Activated CD4-positive, alpha-beta memory T cell treated with anti-CD3 and anti-CD28 coated beads, Interleukin-2, amount 10 ng/mL, durations not matched to agents 7 days and 5 days (primary cell): ENCODE measurements at regions not wholly inside any gene's neighbourhood (a gene's known extent, or its start where the extent isn't known, plus 50 kb on each side); places are given as distances from the start of the nearest gene placed in this dataset.

Experiments used
- CTCF ChIA-PET: fragments of 350-600 bp; sonication (Branson Sonifier 250); formaldehyde crosslinking; loops from one replicate; lab custom pipeline; 2021; ENCODE audit warnings: antibody characterized with exemption, inconsistent platforms; lab: Charles Lee
- POLR2A ChIA-PET: fragments of 350-600 bp; sonication (Branson Sonifier 250); formaldehyde crosslinking; loops from one replicate; lab custom pipeline; 2021; ENCODE audit warnings: antibody characterized with exemption; lab: Charles Lee
- DNase-seq: peaks from one replicate; pipeline ENCODE4 v3.0.0-alpha.2; 2020
- H3K27ac Mint-ChIP-seq: one replicate; pipeline ENCODE4 v1.8.0; 2021; ENCODE audit warnings: mild to moderate bottlenecking, mixed read lengths
- H3K27me3 Mint-ChIP-seq: one replicate; pipeline ENCODE4 v1.8.0; 2021; ENCODE audit warnings: mixed read lengths
- H3K36me3 Mint-ChIP-seq: one replicate; pipeline ENCODE4 v1.8.0; 2021; ENCODE audit warnings: low read depth, mixed read lengths
- H3K4me1 Mint-ChIP-seq: one replicate; pipeline ENCODE4 v1.8.0; 2021; ENCODE audit warnings: mixed read lengths
- H3K4me3 Mint-ChIP-seq: one replicate; pipeline ENCODE4 v1.8.0; 2021; ENCODE audit warnings: mild to moderate bottlenecking, mixed read lengths
- H3K9me3 Mint-ChIP-seq: one replicate; pipeline ENCODE4 v1.8.0; 2021; ENCODE audit warnings: mixed read lengths

GRCh38 chr22:48976556-48977535, 850.8 kb downstream of the BRD1 start:
- H3K27me3 Mint-ChIP-seq: no peaks in the 10 kb centered on the region
- CTCF ChIA-PET: no interaction called here
- H3K27ac Mint-ChIP-seq: no peak overlapping the region
- no peak overlapping the region for H3K4me3 Mint-ChIP-seq
- H3K4me1 Mint-ChIP-seq: no peaks in the 10 kb centered on the region
- POLR2A ChIA-PET: no interaction called here
- DNase-seq: no peak
- H3K9me3 Mint-ChIP-seq: no peaks in the 10 kb centered on the region
- H3K36me3 Mint-ChIP-seq: no peaks in the 10 kb centered on the region

GRCh38 chr22:48975886-48976285, 851.8 kb downstream of the BRD1 start:
- Mint-ChIP-seq H3K36me3 (no peaks in the 10 kb centered on the region), H3K4me1 (no peaks in the 10 kb centered on the region), H3K4me3 (no peak overlapping the region), H3K27ac (no peak overlapping the region), H3K9me3 (no peaks in the 10 kb centered on the region), H3K27me3 (peaks cover 3% of the 10 kb centered on the region)
- ChIA-PET POLR2A (no interaction called here), CTCF (no interaction called here)
- DNase-seq: no peak

- Mint-ChIP-seq H3K27me3 (peaks cover 3% of the 10 kb centered on the region), H3K9me3 (no peaks in the 10 kb centered on the region), H3K4me1 (no peaks in the 10 kb centered on the region), H3K4me3 (no peak overlapping the region), H3K36me3 (no peaks in the 10 kb centered on the region), H3K27ac (no peak overlapping the region)
- ChIA-PET CTCF (no interaction called here), POLR2A (no interaction called here)
- DNase-seq: peak; percentile 14
Measured at GRCh38 chr22:48975316-48975741, 852.3 kb downstream of the BRD1 start.

GRCh38 chr22:48974443-48975315, 853.0 kb downstream of the BRD1 start:
- H3K4me3 Mint-ChIP-seq: no peak overlapping the region
- ChIA-PET CTCF (no interaction called here), POLR2A (no interaction called here)
- no peaks in the 10 kb centered on the region for H3K36me3 Mint-ChIP-seq
- H3K27me3 Mint-ChIP-seq: peaks cover 3% of the 10 kb centered on the region
- no peaks in the 10 kb centered on the region for H3K9me3 Mint-ChIP-seq
- no peak for DNase-seq
- H3K4me1 Mint-ChIP-seq: no peaks in the 10 kb centered on the region
- H3K27ac Mint-ChIP-seq: no peak overlapping the region

- Mint-ChIP-seq H3K27ac (no peak overlapping the region), H3K4me1 (no peaks in the 10 kb centered on the region), H3K36me3 (no peaks in the 10 kb centered on the region), H3K9me3 (no peaks in the 10 kb centered on the region), H3K27me3 (peaks cover 3% of the 10 kb centered on the region), H3K4me3 (no peak overlapping the region)
- ChIA-PET POLR2A (no interaction called here), CTCF (no interaction called here)
- DNase-seq: peak; percentile 8
Measured at GRCh38 chr22:48973694-48974041, 854.0 kb downstream of the BRD1 start.

GRCh38 chr22:48972979-48973693, 854.5 kb downstream of the BRD1 start:
- Mint-ChIP-seq H3K4me1 (no peaks in the 10 kb centered on the region), H3K27ac (no peak overlapping the region), H3K9me3 (no peaks in the 10 kb centered on the region), H3K36me3 (no peaks in the 10 kb centered on the region), H3K4me3 (no peak overlapping the region), H3K27me3 (peaks cover 3% of the 10 kb centered on the region)
- POLR2A ChIA-PET: no interaction called here
- CTCF ChIA-PET: no interaction called here
- peak; percentile 14 for DNase-seq

GRCh38 chr22:48968201-48968959, 859.3 kb downstream of the BRD1 start:
- ChIA-PET POLR2A (no interaction called here), CTCF (no interaction called here)
- H3K36me3 Mint-ChIP-seq: no peaks in the 10 kb centered on the region
- DNase-seq: peak; percentile 15
- peaks cover 7% of the 10 kb centered on the region for H3K27me3 Mint-ChIP-seq
- no peaks in the 10 kb centered on the region for H3K4me1 Mint-ChIP-seq
- no peaks in the 10 kb centered on the region for H3K9me3 Mint-ChIP-seq
- H3K4me3 Mint-ChIP-seq: no peak overlapping the region
- no peak overlapping the region for H3K27ac Mint-ChIP-seq

- Mint-ChIP-seq H3K27me3 (peaks cover 6% of the 10 kb centered on the region), H3K27ac (no peak overlapping the region), H3K4me3 (no peak overlapping the region), H3K36me3 (no peaks in the 10 kb centered on the region), H3K9me3 (peaks cover under 1% of the 10 kb centered on the region), H3K4me1 (no peaks in the 10 kb centered on the region)
- ChIA-PET CTCF (no interaction called here), POLR2A (no interaction called here)
- no peak for DNase-seq
Measured at GRCh38 chr22:48963405-48963804, 864.3 kb downstream of the BRD1 start.

- DNase-seq: no peak
- Mint-ChIP-seq H3K36me3 (no peaks in the 10 kb centered on the region), H3K4me3 (no peak overlapping the region), H3K27me3 (peaks cover 4% of the 10 kb centered on the region), H3K4me1 (no peaks in the 10 kb centered on the region), H3K9me3 (peaks cover 12% of the 10 kb centered on the region), H3K27ac (no peak overlapping the region)
- CTCF ChIA-PET: no interaction called here
- POLR2A ChIA-PET: no interaction called here
Measured at GRCh38 chr22:48961705-48962104, 866.0 kb downstream of the BRD1 start.

- no peak for DNase-seq
- ChIA-PET POLR2A (no interaction called here), CTCF (no interaction called here)
- peaks cover 4% of the 10 kb centered on the region for H3K27me3 Mint-ChIP-seq
- no peak overlapping the region for H3K4me3 Mint-ChIP-seq
- H3K4me1 Mint-ChIP-seq: no peaks in the 10 kb centered on the region
- no peak overlapping the region for H3K27ac Mint-ChIP-seq
- H3K36me3 Mint-ChIP-seq: no peaks in the 10 kb centered on the region
- H3K9me3 Mint-ChIP-seq: peaks cover 17% of the 10 kb centered on the region
Measured at GRCh38 chr22:48960980-48961660, 866.6 kb downstream of the BRD1 start.

- ChIA-PET POLR2A (no interaction called here), CTCF (no interaction called here)
- peaks cover 4% of the 10 kb centered on the region for H3K27me3 Mint-ChIP-seq
- no peak overlapping the region for H3K4me3 Mint-ChIP-seq
- peak; percentile 3 for DNase-seq
- H3K36me3 Mint-ChIP-seq: no peaks in the 10 kb centered on the region
- H3K9me3 Mint-ChIP-seq: peaks cover 17% of the 10 kb centered on the region
- no peak overlapping the region for H3K27ac Mint-ChIP-seq
- H3K4me1 Mint-ChIP-seq: no peaks in the 10 kb centered on the region
Measured at GRCh38 chr22:48960576-48960975, 867.1 kb downstream of the BRD1 start.

GRCh38 chr22:48959496-48959895, 868.2 kb downstream of the BRD1 start:
- POLR2A ChIA-PET: no interaction called here
- DNase-seq: peak; percentile 9
- H3K4me3 Mint-ChIP-seq: no peak overlapping the region
- peaks cover 4% of the 10 kb centered on the region for H3K27me3 Mint-ChIP-seq
- peaks cover 17% of the 10 kb centered on the region for H3K9me3 Mint-ChIP-seq
- CTCF ChIA-PET: no interaction called here
- H3K27ac Mint-ChIP-seq: no peak overlapping the region
- no peaks in the 10 kb centered on the region for H3K4me1 Mint-ChIP-seq
- no peaks in the 10 kb centered on the region for H3K36me3 Mint-ChIP-seq
